NCI-H524 (cell line): ENCODE measurements at regions not wholly inside any gene's neighbourhood (a gene's known extent, or its start where the extent isn't known, plus 50 kb on each side); places are given as distances from the start of the nearest gene placed in this dataset.

Source experiments
- DNase-seq, 2 experiments: peaks; one replicate each; lab custom pipeline; 2025; lab: John Stamatoyannopoulos, UW

DNA sequence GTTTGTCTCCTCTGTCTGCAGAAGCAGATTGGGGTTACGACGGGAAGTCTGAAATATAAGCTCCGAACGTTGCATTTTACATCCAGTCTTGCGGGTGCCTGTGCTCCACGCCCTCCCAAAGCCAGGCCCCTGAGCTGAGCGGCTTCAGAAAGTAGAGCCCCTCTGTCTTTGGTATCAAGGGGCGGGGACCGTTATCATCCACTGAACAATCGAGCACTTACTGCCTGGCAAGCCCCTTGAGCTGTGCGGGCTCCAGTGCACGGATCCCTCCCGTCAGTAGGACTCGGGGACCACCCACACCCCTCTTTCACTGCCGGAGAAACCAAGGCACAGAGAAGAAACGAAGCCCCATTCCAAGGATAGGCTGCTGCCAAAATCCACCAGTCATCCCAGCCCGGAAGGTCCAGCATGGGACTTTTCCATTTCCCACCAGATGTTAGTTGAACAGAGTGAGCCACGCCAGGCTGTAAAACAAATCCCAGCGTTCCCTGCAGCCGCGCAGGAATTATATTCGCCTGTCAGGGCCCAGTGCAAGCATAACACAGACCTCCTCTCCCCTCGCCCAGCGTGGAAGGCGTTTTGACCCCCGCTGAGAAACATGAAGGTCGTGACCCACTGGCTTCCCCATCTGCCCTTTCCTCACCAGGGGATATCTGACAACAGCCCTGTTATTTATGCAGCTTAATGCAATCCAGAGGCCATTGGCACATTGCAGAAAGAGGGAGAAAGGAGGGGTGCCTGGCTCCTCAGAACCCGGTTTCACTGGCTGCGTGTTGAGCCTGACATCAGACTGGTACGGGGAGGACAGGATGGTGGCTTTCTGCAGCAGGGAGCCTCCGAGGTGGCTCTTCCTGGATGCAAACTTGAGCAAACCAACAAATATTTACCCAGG, 212.2 kb upstream of the FOXF1 start:
- DNase-seq = no peak

DNA sequence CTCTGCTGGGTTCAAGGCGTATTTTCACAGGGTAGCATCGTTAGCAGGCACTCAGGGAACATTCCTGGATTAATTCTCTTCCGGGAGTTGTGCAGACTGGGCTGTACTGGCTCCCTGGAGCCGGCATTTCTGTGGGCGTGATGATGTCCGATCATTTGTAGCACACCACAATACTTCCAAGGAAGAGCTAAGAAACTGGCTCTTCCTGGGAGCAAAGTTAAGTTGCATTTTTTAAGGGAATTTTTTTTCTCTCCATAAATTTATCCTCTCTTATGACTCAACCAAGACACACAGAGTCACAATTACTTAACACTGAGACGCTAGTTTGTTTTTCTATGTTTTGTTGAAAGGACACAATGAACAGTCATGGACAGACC, 211.6 kb upstream of the FOXF1 start:
- DNase-seq = no peak

DNA sequence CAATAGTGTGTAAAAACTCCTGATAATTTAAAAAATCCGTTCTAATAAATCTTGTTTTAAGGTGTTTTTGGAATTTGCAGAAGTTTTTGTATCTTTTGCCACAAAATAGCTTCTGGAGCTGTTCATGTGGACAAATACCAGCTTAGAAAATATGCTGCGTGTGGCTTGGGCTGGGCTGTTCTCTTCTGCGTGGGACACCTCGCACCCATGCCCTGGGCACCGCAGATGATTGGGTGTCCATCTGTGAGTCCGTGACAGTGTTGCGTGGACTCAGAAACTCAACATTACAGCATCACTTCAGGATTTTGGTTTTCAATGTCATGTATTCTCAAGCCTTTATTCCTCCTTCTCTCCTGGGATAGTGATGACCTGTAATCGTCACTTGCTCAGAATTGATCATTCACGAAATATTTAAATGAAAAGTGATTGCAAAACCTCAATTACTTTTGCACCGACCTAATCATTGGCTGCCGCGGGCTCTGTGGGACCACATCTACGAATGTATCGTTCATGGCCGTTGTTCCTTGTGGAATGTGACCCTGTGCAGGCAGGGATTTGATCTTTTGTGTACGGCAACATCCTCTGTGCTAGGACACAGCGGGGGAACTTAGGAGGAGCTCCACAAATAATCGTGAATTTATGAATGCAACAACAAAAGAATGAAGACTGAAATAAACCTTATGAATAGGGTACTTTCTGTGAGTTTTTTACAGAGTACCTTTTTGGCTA, 210.3 kb upstream of the FOXF1 start:
- DNase-seq = no peak

- no peak for DNase-seq
These were observed 209.4 kb upstream of the FOXF1 start for GRCh38 chr16:86300746-86301481.

DNA sequence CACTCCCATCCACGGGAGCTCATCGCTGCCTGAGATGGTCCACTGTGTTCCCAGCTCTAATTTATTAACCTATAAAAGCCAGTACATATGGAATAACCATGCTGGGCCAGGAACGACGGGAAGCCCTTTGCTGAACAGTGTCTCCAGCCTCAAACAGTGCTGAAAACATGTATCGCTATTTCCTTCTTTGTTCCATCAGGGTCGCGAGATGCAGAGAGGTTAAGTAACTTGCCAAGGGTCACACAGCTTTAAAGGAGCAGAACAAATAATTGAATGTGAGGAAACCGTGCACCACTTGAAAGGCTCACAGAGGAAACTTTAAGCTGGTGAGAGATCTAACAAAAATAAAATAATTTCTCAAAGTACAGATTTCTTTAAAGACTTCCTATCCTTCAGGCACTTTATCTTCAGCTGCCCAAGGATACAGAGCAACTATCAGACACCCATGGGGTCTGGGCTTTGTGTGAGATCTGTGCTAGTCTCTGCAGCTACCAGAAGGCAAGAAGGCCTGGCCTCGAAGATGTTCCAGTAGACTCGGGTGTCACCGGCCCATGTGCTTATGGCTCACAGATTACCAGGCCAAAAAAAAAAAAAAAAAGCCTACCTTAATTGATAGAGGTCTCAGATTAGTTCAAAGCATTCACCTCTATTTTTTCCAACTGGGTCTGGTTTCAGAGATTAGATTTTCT, 207.8 kb upstream of the FOXF1 start:
- no peak for DNase-seq

GRCh38 chr16:86303787-86304678, 206.3 kb upstream of the FOXF1 start:
- DNase-seq = no peak

GRCh38 chr16:86304868-86305267, 205.5 kb upstream of the FOXF1 start:
- no peak for DNase-seq

GRCh38 chr16:86305440-86305839, 204.9 kb upstream of the FOXF1 start:
- no peak for DNase-seq

- no peak for DNase-seq
These were observed 204.2 kb upstream of the FOXF1 start for GRCh38 chr16:86306011-86306644.

GRCh38 chr16:86306811-86307513, 203.4 kb upstream of the FOXF1 start:
- no peak for DNase-seq

DNA sequence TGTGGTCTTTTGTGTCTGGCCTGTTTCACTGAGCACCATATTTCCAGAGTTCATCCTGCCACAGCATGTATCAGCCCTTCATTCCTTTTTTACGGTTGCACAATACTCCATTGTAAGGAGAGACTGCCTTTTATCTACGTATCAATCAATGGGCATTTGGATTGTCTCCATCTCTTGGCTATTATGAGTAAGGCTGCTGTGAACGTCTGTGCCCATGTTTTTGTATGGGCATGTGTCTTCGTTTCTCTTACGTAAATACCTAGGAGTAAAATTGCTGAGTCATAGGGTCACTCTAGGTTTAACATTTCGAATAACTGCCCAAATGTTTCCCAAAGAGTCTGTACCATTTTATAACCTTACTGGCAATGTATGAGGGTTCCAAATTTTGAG, 202.8 kb upstream of the FOXF1 start:
- no peak for DNase-seq

DNA sequence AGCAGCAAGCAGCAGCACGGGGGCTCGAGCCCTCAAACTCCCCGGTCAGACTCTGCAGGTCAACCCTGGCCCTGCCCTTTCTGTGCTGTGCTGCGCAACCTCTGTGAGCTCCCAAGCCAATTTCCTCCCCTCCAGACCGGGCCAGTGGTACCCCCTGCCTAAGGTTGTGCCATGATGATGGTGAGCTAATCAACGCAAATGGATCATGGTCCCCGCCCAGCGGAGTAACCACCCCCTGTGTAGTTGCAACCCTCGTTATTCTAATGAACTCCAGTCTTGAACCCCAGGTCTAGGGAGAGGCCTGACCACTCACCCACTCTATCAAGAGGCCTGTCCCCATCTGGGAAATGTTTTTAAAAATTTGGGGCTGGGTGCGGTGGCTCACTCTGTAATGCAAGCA, 201.8 kb upstream of the FOXF1 start:
- DNase-seq = no peak

GRCh38 chr16:86313631-86314030, 196.7 kb upstream of the FOXF1 start:
- no peak for DNase-seq

- no peak for DNase-seq
These were observed 195.8 kb upstream of the FOXF1 start for GRCh38 chr16:86314402-86315025.

- DNase-seq = no peak
These were observed 193.1 kb upstream of the FOXF1 start for GRCh38 chr16:86316967-86317812.

- DNase-seq = no peak
These were observed 192.3 kb upstream of the FOXF1 start for GRCh38 chr16:86317813-86318650.

DNA sequence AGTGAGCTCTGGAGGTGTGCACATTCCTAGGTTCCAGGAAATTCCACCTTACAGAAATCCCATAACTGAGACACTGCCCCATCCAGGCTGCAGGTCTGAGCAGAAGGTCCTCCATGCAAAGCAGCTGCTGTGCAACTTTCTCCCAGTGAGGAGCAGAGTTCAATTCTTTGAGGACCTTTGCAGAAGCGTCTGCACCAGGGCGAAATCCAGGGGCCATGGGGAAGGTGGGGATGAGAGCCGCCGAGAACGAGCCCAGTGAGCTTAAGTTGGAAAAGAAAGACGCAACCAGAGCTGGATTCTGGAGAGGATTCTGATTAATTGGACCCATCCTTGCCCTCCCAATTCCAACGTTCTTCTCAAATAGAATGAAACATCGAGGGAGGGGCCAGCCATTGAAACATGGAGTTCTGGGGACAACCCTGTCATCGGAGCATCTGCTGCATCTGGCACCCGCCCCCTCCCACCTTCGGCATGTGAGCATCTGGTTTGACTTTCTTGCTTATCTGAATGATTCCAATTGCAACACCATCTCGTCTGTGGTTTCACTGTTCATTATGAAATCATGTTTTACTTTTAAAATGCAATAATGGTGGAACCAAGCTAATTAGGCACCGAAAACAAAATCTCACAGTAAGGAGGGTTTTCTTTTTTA, 190.6 kb upstream of the FOXF1 start:
- no peak for DNase-seq
